ENCODE measurements at regions not wholly inside any gene's neighbourhood (a gene's known extent, or its start where the extent isn't known, plus 50 kb on each side); places are given as distances from the start of the nearest gene placed in this dataset.

- no peak for TF ChIP-seq POLR2AphosphoS5 (IDR thresholded peaks at IDR 0.05; ENCODE audit: low read depth, low read length)
- TF ChIP-seq TAF1 (IDR thresholded peaks at IDR 0.05; ENCODE audit: borderline replicate concordance, insufficient read depth, low read length): no peak
- no peak for TF ChIP-seq SIN3A (IDR thresholded peaks at IDR 0.05; ENCODE audit: borderline replicate concordance, insufficient read depth, low read length)
These were observed 165.1 kb downstream of the DAD1 start for GRCh38 chr14:22423958-22424357.

Measured in PFSK-1 (cell line).